HEK293 (cell line): ENCODE measurements at regions not wholly inside any gene's neighbourhood (a gene's known extent, or its start where the extent isn't known, plus 50 kb on each side); places are given as distances from the start of the nearest gene placed in this dataset.

Experiments
- CTCF ChIA-PET: fragments of 350-600 bp; formaldehyde crosslinking; extraction: SDS; loops from one replicate; lab custom pipeline; 2021; ENCODE audit warnings: antibody characterized with exemption; lab: Yijun Ruan, JAX
- POLR2A ChIA-PET: fragments of 300-600 bp; formaldehyde crosslinking; extraction: SDS; loops from one replicate; lab custom pipeline; 2020; ENCODE audit warnings: antibody characterized with exemption, inconsistent platforms; lab: Yijun Ruan, JAX
- H3K27ac ChIP-seq: fragments of 200-500 bp; sonication (Bioruptor generic); 2 replicates; pipeline ENCODE4 v1.5.1; 2014; ENCODE audit warnings: low read depth, low read length, control low read depth, inconsistent platforms; ENCODE audit errors: extremely low read depth
- H3K36me3 ChIP-seq, 2 experiments: fragments of 200-500 bp in 1 of 2; sonication (Bioruptor generic) in 1 of 2; 1 replicate in 1 of 2; 2 replicates in 1 of 2; pipeline ENCODE4 v1.5.1; 2014 to 2017; ENCODE audit warnings: inconsistent platforms in 2 of 2, low read length in 2 of 2; ENCODE audit not compliant: control insufficient read depth in 2 of 2, insufficient read depth in 1 of 2
- H3K4me1 ChIP-seq: fragments of 200-500 bp; sonication (Bioruptor generic); 2 replicates; pipeline ENCODE4 v1.5.1; 2014; ENCODE audit warnings: mild to moderate bottlenecking, low read length, inconsistent platforms; ENCODE audit not compliant: control insufficient read depth, insufficient read depth
- H3K4me3 ChIP-seq: 2 replicates; pipeline ENCODE4 v1.5.1; 2011; ENCODE audit warnings: low read depth, mild to moderate bottlenecking, control low read depth, low read length, moderate library complexity
- H3K9me3 ChIP-seq: fragments of 200-500 bp; sonication (Bioruptor generic); 2 replicates; pipeline ENCODE4 v1.5.1; 2014; ENCODE audit warnings: low read depth, low read length, inconsistent platforms; ENCODE audit not compliant: control insufficient read depth, insufficient read depth
- BCL11B ChIP-seq: fragments of 450-650 bp; formaldehyde crosslinking; IDR thresholded peaks from 2 replicates; pipeline ENCODE4 v1.5.1; 2016; ENCODE audit warnings: low read depth, missing biosample characterization, missing genetic modification characterization
- FEZF1 ChIP-seq: fragments of 450-650 bp; formaldehyde crosslinking; IDR thresholded peaks from 2 replicates; pipeline ENCODE4 v1.5.1; 2016; ENCODE audit warnings: missing biosample characterization, missing genetic modification characterization
- KLF9 ChIP-seq: fragments of 450-650 bp; formaldehyde crosslinking; IDR thresholded peaks from 2 replicates; pipeline ENCODE4 v1.5.1; 2016; ENCODE audit warnings: missing biosample characterization, missing genetic modification characterization, low read depth
- SETDB1 ChIP-seq: IDR thresholded peaks from one replicate; pipeline ENCODE4 v1.6.1; 2017; ENCODE audit warnings: mild to moderate bottlenecking, low read length, moderate library complexity, mixed read lengths; ENCODE audit not compliant: insufficient read length
- ZIC2 ChIP-seq: fragments of 450-650 bp; formaldehyde crosslinking; IDR thresholded peaks from 2 replicates; pipeline ENCODE4 v1.5.1; 2016; ENCODE audit warnings: missing biosample characterization, missing genetic modification characterization
- ZNF132 ChIP-seq: fragments of 450-650 bp; formaldehyde crosslinking; IDR thresholded peaks from 2 replicates; pipeline ENCODE4 v1.5.1; 2017; ENCODE audit warnings: missing biosample characterization, missing genetic modification characterization, borderline replicate concordance
- ZNF140 ChIP-seq: fragments of 450-650 bp; formaldehyde crosslinking; IDR thresholded peaks from 2 replicates; pipeline ENCODE4 v1.5.1; 2016; ENCODE audit warnings: missing biosample characterization, missing genetic modification characterization
- ZNF155 ChIP-seq: fragments of 450-650 bp; formaldehyde crosslinking; IDR thresholded peaks from 2 replicates; pipeline ENCODE4 v1.5.1; 2016; ENCODE audit warnings: missing biosample characterization, missing genetic modification characterization
- ZNF16 ChIP-seq: fragments of 450-650 bp; formaldehyde crosslinking; IDR thresholded peaks from 2 replicates; pipeline ENCODE4 v1.5.1; 2016; ENCODE audit warnings: low read depth, missing biosample characterization, missing genetic modification characterization
- ZNF174 ChIP-seq: fragments of 450-650 bp; formaldehyde crosslinking; IDR thresholded peaks from 2 replicates; pipeline ENCODE4 v1.5.0; 2017; ENCODE audit warnings: missing biosample characterization, mild to moderate bottlenecking, missing genetic modification characterization
- ZNF302 ChIP-seq: fragments of 450-650 bp; formaldehyde crosslinking; IDR thresholded peaks from 2 replicates; pipeline ENCODE4 v1.5.1; 2016; ENCODE audit warnings: missing biosample characterization, missing genetic modification characterization, low read depth
- ZNF350 ChIP-seq: fragments of 450-650 bp; formaldehyde crosslinking; IDR thresholded peaks from 2 replicates; pipeline ENCODE4 v1.5.0; 2017; ENCODE audit warnings: missing biosample characterization, mild to moderate bottlenecking, missing genetic modification characterization
- ZNF404 ChIP-seq: fragments of 450-650 bp; formaldehyde crosslinking; IDR thresholded peaks from 2 replicates; pipeline ENCODE4 v1.5.1; 2017; ENCODE audit warnings: missing biosample characterization, missing genetic modification characterization
- ZNF548 ChIP-seq: fragments of 450-650 bp; formaldehyde crosslinking; IDR thresholded peaks from 2 replicates; pipeline ENCODE4 v1.5.1; 2016; ENCODE audit warnings: missing biosample characterization, missing genetic modification characterization
- ZNF707 ChIP-seq: fragments of 450-650 bp; formaldehyde crosslinking; IDR thresholded peaks from 2 replicates; pipeline ENCODE4 v1.5.1; 2016; ENCODE audit warnings: missing biosample characterization, missing genetic modification characterization
- TF ChIP-seq, protein P1 (sequence below): fragments of 450-650 bp; formaldehyde crosslinking; IDR thresholded peaks from 2 replicates; pipeline ENCODE4 v1.5.1; 2016; ENCODE audit warnings: missing biosample characterization, missing genetic modification characterization
- TF ChIP-seq, protein P2 (sequence below): fragments of 450-650 bp; formaldehyde crosslinking; IDR thresholded peaks from 2 replicates; pipeline ENCODE4 v1.5.1; 2016; ENCODE audit warnings: missing biosample characterization, missing genetic modification characterization
- TF ChIP-seq, protein P3 (sequence below): fragments of 450-650 bp; formaldehyde crosslinking; IDR thresholded peaks from 2 replicates; pipeline ENCODE4 v1.5.1; 2017; ENCODE audit warnings: missing biosample characterization, missing genetic modification characterization

DNA sequence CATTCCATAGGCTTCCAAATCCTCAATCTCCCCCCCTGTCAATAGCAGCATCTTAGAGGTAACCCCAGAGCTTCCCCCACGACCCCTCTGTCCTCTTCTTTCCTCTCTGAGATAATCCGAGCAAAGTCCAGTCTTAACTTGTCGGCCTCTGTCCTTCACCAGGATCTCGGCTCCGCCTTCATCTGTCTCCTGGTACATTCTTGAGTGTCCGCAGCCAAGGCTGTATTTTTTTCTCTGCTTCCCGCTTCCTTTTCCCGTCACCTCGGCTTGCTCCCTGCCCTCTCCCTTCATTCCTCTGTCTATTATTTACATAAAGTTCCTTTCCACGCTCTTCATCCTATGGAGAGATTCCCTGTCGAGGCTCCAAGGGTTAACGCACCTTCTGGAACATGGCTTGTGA lies 153.9 kb upstream of the GSC start (continued):
- TF ChIP-seq, protein P1, sequence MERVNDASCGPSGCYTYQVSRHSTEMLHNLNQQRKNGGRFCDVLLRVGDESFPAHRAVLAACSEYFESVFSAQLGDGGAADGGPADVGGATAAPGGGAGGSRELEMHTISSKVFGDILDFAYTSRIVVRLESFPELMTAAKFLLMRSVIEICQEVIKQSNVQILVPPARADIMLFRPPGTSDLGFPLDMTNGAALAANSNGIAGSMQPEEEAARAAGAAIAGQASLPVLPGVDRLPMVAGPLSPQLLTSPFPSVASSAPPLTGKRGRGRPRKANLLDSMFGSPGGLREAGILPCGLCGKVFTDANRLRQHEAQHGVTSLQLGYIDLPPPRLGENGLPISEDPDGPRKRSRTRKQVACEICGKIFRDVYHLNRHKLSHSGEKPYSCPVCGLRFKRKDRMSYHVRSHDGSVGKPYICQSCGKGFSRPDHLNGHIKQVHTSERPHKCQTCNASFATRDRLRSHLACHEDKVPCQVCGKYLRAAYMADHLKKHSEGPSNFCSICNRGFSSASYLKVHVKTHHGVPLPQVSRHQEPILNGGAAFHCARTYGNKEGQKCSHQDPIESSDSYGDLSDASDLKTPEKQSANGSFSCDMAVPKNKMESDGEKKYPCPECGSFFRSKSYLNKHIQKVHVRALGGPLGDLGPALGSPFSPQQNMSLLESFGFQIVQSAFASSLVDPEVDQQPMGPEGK, result no peak
- TF ChIP-seq FEZF1 (tag by site-specific recombination) (no peak), ZNF350 (tag by site-specific recombination) (no peak), ZNF302 (tag by site-specific recombination) (no peak), ZIC2 (tag by site-specific recombination) (no peak), BCL11B (tag by site-specific recombination) (no peak), KLF9 (tag by site-specific recombination) (no peak), ZNF174 (tag by site-specific recombination) (no peak)
- TF ChIP-seq, protein P2, sequence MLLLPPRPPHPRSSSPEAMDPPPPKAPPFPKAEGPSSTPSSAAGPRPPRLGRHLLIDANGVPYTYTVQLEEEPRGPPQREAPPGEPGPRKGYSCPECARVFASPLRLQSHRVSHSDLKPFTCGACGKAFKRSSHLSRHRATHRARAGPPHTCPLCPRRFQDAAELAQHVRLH (tag by site-specific recombination), result no peak
- TF ChIP-seq, protein P3, sequence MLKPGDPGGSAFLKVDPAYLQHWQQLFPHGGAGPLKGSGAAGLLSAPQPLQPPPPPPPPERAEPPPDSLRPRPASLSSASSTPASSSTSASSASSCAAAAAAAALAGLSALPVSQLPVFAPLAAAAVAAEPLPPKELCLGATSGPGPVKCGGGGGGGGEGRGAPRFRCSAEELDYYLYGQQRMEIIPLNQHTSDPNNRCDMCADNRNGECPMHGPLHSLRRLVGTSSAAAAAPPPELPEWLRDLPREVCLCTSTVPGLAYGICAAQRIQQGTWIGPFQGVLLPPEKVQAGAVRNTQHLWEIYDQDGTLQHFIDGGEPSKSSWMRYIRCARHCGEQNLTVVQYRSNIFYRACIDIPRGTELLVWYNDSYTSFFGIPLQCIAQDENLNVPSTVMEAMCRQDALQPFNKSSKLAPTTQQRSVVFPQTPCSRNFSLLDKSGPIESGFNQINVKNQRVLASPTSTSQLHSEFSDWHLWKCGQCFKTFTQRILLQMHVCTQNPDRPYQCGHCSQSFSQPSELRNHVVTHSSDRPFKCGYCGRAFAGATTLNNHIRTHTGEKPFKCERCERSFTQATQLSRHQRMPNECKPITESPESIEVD (tag by site-specific recombination), result no peak
- TF ChIP-seq, all 188 proteins: peak for 0

DNA sequence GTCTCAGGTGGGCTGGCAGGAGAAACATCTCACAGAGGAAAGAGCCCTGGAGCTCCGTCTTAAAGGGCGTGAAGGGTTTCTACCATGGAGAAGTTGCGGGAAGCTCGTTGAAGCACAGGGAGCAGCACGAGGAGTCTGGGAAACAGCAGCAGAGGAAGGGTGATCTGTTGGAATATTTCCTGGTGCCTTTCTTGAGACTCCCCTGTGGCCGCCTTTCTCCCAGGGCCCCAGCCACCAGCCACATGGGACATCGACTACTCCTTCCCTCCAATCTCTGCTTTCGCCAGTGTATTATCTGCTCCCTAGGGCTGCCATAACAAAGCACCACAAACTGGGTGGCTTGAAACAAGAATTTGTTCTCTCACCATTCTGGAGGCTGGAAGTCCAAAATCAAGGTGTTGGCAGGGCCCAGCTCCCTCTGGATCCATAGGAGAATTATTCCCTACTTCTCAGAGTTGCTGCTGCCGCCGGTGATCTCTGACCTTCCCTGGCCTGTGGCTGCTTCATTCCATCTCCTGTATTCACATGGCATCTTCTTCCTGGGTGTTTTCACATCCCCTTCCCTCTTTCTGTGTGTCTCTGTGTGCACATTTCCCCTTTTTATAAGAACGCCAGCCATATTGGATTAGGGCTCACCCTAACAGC lies 152.8 kb upstream of the GSC start:
- Histone ChIP-seq H3K4me1 (no peaks in the 10 kb centered on the region), H3K36me3 (no peaks in the 10 kb centered on the region)
- no peak for TF ChIP-seq FEZF1 (tag by site-specific recombination)
- TF ChIP-seq ZNF548, result 0 out of 2 replicates have a peak, but pooled peaks have one; percentile 69
- no peak for TF ChIP-seq ZNF707 (tag by site-specific recombination)
- TF ChIP-seq ZNF155 (tag by site-specific recombination), result no peak
- TF ChIP-seq, all 188 proteins: peak for 1
- POLR2A ChIA-PET, result no interaction called here
- no peak overlapping the region for H3K4me3 ChIP-seq
- no peak overlapping the region for H3K27ac ChIP-seq
- CTCF ChIA-PET, result no interaction called here
- no peaks in the 10 kb centered on the region for H3K9me3 ChIP-seq

DNA sequence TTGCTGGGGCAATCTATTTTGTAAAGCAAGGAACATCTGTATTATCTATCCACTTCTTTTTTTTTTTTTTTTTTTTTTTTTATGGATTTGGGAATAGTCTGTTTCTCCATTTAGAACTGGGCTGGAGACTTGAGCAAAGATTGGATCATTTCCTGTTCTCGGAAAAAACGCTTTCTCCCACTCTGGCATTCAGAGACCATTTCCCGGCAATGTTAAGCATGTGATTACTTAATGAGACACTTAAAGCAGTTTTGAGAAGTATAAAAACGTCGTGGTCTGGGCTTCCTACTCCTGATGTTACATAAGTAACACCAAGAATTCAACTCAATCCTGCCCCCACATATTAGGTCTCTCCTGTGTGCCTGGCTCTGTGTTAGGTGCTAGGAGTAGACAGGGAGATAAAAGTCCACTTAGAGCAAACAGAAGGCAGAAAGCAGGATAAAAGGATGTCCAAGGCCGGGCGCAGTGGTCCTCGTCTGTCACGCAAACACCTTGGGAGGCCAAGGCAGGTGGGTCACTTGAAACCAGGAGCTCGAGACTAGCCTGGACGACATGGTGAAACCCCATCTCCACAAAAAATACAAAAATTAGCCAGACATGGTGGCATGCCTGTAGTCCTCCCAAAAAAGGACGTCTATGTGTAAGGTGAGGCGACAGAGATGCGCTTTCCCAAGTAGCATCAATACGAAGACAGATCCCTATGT lies 152.1 kb upstream of the GSC start:
- Histone ChIP-seq H3K4me3 (no peak overlapping the region), H3K36me3 (no peaks in the 10 kb centered on the region), H3K9me3 (no peaks in the 10 kb centered on the region), H3K27ac (no peak overlapping the region), H3K4me1 (no peaks in the 10 kb centered on the region)
- POLR2A ChIA-PET, result no interaction called here
- no peak for TF ChIP-seq ZNF404 (tag by site-specific recombination)
- TF ChIP-seq SETDB1, result no peak
- no peak for TF ChIP-seq ZNF132 (tag by site-specific recombination)
- TF ChIP-seq ZNF140 (tag by site-specific recombination), result no peak
- no peak for TF ChIP-seq ZNF16
- CTCF ChIA-PET, result no interaction called here
